GM18519 (cell line): ENCODE measurements at regions not wholly inside any gene's neighbourhood (a gene's known extent, or its start where the extent isn't known, plus 50 kb on each side); places are given as distances from the start of the nearest gene placed in this dataset.
"Not testable (repeated sequence)": the region's sequence is repeated elsewhere in the genome, so short reads cannot be mapped to it uniquely, and the experiment has no call there.

ENCODE experiments used
- ATAC-seq: cut with Tn5 transposase; IDR thresholded peaks from one replicate; pipeline ENCODE4 v1.9.1; 2021; ENCODE audit warnings: mild to moderate bottlenecking, moderate library complexity; ENCODE audit not compliant: unreplicated experiment, low FRiP score

DNA sequence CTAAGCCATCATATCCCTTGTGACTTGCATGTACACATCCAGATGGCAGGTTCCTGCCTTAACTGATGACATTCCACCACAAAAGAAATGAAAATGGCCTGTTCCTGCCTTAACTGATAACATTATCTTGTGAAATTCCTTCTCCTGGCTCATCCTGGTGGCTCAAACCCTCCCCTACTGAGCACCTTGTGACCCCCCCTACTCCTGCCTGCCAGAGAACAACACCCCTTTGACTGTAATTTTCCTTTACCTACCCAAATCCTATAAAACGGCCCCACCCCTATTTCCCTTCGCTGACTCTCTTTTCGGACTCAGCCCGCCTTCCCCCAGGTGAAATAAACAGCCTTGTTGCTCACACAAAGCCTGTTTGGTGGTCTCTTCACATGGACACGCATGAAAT, 390.0 kb downstream of the TUSC1 start:
- ATAC-seq: not testable (repeated sequence)

DNA sequence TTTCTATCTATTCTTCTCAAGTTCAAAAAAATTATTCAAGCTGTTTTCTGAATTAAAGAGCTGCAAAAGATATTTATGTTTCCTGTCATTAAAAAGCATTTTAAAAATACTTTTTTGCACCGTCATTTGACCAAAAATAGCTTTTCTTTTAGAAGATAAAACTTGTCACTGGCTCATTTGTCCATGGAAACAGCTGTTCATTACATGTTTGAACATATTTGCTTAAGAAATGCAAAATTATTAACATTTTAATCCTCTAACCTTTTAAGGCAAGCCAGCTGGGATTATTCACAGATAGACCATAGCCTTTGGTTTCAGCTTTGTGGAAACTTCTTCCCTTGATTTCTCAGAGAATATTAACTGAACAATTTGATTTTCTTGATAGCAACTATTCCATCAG, 393.9 kb downstream of the TUSC1 start:
- ATAC-seq: no peak

DNA sequence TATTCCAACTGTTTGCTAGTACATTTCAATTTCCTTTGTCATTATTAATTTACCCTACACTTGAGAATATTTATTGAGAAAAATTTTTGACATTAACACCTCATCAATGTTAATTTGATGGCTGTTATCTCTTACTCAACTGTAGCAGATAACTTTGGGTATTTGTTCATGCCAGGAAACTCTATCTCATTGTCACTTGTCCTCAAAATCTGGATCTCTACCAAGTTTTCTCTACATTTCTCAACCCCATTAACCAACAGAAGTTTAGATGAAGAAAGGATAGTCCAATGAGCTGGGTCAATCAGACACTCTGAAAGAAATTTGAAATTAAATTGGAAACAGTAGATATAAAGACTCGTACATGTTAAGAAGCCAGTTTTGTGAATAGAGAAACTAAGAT, 395.3 kb downstream of the TUSC1 start:
- no peak for ATAC-seq

DNA sequence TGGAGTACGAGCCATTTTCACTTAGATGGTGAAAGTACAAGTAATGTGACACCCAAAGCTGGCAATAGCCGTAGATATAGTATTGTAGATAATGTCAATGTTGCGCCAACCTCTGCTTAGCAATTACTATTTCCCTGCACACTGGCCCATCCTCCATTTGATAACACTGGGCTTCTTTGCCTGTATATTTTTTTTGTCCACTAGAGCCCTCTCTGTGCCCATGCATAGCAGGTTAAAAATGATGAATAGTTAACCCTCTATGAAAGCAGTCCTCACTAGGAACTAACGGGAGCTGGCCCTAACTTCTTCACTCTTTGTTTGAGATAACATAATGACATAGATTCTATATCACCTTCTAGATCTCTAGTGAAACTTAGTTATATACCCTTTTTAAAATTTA, 416.8 kb downstream of the TUSC1 start:
- no peak for ATAC-seq

DNA sequence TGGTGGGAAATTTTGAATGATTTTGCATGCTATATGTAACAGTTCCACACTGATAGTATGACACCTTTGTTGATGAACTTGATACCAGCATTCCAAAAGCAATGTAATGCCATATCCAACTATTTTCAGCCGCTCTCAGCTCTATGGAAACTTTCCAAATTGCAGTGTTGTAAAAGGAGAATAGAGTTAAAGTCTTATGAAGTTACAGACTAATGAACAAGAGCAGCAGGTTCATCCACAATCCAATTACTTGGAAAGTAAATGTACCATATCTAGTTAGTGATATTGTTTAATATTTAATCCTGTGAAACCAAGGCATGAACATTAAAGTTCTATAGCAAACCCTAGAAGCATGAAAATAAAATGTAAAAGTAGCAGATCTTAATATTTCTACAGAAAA, 418.2 kb downstream of the TUSC1 start:
- no peak for ATAC-seq

DNA sequence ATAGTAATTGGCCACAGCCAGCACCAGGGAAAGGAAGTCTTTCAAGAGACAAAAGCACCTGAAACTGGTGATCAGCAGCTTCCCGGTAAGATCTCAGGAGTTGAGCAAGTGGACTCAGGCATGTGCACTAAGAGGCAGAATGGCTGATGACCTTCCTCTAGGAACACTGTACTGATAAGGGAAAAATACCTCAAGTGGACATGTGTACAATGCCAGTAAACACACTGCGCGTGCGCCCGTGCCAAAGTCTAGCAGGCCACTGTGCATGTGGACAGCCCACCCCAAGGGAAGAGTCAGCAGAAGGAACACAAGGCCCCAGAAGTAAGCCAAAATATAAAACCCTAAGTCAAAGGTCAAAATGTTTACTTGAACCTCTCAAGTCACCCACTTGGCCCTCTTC, 423.0 kb downstream of the TUSC1 start:
- ATAC-seq: no peak

DNA sequence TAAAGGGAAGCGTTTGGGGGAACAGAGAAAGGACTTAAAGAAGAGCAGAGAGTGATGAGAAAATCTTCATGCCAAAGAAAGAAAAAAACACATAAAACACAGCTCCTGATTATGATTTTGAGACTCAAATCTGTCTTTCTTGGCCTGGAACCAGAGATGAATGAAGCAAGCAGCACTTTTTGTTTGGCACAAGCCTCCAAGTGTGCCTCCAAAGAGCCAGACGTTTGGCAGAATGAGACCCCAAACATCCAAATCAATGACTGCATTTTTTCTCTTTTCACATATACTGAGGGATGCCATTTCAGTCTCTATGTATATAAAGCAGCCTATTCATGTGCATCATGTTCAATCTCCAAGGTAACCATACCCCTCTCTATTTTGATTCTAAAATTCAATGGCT, 424.2 kb downstream of the TUSC1 start:
- no peak for ATAC-seq

DNA sequence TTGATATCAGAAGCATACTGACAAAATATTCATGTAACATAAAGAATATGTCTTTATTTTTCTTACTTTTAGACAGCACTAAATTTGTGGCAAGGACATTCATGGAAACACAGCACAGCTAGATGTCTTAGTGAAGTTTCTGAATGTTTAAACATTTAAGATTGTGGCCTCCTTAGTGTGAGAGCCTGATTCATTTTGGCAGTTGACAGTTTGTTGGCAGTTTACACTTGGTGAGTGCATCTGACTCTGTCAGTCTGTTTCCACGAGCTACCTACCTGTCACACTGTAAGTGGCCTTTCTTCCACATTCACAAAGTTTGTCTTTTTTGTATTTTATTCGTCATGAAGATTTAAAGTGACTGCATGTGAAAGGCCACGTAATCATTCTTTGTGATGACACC, 436.8 kb downstream of the TUSC1 start:
- ATAC-seq: no peak

DNA sequence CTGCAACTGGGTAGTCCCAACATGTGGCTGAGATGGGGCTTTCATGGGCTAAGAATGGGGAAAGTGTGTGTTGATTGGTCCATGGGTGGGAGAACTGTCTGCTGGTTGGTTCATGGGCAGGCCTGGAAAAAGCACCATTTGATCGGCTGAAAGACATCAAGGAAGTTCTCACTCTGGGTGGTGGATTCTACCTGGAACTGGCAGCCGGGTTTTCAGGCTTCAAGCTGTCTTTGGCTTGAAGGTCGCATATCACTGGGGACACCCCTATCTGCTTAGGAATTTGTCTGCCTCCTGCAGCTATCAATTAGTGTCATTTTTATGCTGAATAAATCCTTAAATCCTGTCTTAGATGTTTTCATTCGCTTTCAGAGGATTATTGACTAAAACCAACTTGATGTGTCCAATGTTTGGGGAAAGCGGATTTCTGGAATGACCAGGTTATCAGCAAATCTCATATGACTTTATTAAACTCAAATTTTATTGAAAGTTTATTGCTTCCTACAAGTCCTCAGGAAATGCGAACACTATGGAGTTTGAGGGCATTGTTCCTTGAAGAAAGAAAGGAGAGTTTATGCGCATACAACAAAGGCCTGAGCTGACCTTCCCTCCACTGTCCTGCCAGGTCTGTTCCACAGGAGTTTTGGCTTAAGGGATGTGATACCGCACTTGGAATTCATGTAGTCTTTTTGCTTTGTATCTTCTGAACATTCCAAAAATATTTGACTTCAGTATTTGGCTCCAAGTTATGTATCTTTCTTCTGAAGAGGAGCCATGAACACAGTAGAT, 451.1 kb downstream of the TUSC1 start:
- ATAC-seq: no peak

DNA sequence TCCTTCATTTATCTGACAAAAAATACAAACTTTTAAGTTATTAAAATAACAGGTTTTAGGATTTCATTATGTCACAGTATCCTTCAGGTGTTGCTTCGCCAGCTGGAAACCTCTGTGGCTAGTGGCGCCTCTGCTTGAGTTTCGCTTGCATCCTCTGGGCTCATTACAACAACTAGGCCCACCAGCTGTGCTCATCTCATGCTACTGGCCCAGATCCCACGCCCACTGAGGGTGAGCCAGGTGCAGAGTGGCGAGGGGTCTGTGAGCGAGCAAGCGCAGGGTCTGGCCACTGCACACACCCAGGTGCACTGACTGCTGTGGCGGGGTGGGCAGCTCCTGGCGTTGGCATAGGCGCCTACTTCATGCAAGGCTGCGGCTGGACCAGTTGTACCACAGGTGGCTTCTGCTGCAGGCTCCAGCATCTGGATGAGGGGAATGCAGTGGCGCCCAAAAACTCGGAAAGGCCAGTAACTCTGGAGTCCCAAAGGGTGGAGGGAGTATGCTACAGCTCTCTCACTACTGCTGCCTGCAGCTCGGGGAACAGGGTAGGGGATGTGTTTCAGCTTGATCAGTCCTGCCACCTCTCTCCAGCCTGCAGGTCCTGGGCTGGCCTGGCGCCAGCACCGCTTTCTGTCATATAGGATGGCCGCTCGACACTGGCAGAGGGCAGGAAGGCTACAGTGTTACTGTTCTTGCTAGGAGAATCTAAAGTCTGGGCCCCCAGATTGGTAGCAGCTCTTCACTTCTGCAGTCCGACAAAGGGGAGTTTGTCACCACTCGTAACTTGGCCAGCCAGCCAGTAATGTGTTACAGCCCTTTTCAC, 452.1 kb downstream of the TUSC1 start:
- no peak for ATAC-seq

DNA sequence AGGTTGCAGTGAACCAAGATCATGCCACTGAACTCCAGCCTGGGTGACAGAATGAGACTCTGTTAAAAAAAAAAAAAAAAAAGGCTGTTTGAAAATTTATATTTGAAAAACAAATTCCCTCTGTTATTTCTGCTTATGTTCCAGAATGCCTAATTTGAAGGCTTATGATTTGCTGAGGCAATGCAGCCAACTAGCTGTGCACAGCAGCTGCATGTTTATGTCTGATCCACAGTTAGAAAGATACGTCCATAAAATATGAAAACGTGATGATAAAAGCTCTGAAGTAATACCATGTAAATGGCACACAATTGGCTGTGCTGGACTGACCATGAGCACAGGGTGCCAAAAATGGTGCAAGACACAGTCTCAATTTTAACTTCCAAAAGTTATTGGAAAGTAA, 453.2 kb downstream of the TUSC1 start:
- no peak for ATAC-seq

DNA sequence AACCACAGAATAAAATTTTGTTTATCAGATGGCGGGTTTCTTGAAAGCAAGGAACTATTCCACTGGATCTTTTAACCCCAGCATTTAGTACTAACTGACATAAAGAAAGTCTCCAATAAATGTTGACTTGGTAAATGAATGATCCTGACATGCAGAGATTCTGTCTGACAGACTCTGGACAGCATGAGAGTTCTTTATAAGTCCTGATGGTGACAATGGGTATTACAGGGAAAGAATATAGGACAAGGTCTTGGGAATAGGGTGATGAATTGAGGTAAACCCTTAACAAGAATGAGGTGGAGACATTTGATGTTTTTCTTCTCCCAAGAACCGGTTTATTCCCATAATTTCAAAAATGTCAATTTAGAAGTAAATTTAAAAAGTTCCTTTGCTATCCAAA, 453.9 kb downstream of the TUSC1 start:
- ATAC-seq: no peak

DNA sequence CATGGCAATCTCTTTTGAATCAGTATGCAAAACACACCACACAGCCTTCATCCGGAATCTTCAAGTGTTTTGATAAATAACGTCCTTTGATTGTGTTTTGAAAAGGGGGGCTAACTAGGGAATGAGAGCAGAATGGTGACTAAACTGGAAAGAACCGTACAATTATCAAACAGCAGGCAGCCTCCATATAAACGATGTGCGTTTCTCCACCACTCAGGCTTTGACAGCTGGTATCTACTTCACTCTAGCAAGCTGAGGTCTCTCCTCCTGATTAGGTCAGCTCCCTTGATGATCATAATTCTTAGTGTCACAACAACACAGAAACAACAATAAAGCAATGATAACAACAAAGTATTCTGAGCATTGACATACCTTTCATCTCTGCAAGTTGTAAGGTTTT, 465.9 kb downstream of the TUSC1 start:
- ATAC-seq: no peak

DNA sequence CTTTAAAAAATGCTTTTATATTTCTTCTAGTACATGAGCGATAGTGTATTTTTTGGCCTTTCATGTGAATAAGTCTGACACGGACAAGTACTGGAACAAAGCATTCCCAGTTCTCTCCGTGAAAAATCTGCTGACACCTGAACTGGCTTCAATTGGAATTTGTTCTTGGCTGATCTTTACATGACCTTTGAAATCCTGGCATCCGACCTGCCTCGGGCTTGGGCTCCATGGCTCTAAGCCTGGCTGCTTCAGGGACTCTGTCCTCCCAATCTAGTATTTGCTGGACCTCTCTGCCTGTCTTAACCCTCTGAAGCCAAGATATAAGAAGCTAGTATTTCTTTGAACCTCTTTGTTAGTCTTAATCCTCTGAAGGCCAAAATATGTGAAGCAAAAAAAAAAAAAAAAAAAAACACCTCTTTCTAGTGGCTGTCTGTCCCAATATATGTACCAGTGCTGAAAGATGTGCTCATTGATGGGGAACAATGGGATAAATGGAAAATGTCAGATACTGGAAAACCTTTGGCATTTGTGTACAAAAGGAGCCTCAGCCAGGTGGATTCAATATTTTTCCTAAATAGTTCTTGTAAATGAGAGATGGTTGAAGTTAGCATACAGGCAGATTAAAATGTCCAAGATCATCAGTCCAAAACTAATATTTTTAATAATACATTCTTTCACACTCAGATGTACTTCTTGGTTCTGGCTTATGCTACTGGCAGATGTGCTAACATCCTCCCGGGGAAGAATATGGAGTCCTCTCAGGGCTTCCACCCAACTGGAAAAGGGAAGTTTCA, 470.6 kb downstream of the TUSC1 start:
- no peak for ATAC-seq

DNA sequence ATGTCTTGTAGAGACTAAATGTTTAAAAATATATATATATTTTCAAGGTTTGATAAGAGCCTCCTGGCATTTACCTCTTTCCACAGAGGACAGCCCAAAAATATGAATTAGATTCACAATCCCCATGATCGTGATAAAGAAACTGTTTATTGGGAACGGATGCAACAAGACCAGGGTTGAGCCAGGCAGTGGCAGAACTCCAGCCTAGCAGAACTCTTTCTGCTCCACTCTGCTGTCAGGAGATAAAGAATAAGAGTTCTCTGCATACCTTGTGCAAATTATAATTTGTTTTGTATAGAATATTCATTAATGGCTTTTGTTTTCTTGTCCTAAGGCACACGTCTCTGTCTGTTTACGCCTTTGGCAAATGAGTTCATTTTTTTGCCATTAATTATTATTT, 472.2 kb downstream of the TUSC1 start:
- ATAC-seq: no peak

DNA sequence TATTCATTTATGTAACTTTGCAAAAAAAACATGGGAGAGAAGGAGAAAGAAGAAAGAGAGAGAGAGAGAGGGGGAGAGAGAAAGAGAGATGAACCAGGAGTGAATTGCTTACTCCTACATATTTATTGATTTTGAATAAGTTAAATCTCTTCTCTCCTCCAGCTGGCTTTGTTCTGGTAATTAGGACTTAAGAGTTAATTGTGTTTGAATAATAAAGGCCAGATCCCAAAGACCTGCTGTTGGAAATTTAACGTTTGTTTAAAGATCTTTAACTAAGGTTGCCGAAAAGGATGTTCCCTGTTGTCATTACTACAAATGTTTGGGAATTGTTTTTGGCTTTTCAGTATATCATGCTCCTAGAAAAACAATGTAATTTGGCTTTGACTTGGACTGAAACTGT, 473.0 kb downstream of the TUSC1 start:
- no peak for ATAC-seq

DNA sequence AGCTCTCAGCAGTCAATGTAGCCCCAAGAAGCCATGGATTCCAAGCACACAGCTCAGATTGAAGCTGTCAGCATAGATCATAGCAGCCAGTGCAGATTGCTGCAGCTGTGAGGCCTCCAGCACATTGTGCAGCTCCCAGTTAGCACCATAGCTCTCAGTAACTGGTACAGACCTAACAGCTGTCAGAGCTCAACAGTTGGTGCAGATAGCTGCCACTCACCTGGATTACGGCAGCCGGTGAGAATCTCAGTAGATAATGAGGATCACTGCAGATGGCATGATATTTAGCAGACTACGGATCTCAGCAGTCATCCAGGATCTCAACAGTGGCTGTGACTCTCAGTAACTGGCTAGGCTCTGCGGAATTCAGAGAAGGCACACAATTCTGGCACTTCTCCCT, 500.4 kb downstream of the TUSC1 start:
- no peak for ATAC-seq

DNA sequence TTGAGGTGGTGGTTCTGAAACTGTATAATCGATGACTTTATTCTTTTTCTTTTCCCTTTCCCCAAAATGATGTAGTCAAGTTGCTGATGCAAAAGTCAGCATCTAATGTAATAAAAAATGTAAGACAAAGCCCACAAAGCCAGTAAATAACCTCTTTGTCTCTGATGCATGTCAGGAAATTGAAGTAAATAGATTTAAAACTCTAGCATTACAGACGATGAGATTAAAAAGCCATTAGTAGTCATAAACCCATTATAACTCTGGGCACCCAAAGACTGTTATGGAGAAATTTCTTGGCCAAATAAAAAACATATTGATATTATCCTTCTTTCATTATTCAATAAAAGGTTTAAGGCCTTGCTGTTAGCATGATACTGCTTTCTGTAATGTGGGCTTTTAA, 548.7 kb downstream of the TUSC1 start:
- no peak for ATAC-seq

DNA sequence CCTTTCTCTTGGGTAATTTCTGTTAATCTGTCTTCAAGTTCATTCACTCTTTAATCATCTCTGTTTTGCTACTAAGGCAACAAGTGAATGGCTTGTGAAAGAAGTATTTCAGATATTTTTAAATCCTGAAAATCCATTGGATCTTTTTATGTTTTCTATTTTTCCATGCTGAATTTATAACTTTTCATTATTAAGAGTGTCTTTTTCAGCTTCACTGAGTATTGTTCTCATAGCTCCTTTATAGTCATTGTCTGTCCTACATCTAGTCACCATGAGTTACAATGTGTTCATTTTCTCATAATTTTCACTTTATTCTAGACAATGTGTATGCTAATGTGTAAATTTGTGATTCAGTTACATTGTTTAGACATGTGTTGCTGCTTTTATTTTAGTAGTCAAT, 556.4 kb downstream of the TUSC1 start:
- no peak for ATAC-seq

DNA sequence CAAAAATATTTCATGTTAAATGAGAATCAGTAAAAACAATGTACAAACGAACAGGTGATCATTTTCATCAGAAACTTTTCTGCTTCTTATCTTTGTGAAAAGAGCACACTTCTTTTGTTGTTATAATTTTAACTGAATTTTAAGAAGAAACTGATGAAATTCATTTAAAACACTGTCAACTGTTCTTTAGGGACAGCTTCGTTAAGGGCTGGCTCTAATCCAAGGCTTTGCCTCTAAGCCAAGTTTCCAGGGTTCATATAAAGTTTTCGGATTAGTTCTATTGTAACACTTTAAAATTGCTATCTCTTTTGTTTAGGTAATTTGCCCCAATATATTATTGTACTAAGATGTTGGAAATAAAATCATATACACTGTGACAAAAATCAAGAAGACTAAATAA, 559.2 kb downstream of the TUSC1 start:
- no peak for ATAC-seq

DNA sequence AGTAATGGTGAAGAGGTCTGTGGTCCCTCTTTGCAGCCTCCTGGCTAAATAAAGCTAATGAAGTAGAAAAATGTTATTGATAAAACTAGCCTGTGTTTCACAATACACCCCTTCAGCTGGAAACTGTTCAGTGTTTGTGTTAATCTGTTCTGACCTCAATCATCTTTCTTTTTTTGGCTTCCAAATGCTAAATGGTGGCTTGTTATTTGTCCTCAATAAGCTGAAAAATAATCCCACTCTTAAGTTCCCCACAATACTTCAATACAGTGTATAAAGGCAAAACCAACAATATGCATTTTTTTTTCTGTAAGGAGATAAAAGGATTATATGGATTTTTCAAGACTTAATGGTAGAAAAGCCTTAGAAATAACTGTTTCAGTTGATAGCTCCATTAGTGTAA, 560.5 kb downstream of the TUSC1 start:
- ATAC-seq: no peak
